NCI-H2171 (cell line): ENCODE measurements at regions not wholly inside any gene's neighbourhood (a gene's known extent, or its start where the extent isn't known, plus 50 kb on each side); places are given as distances from the start of the nearest gene placed in this dataset.

ENCODE experiments used
- DNase-seq: peaks from one replicate; lab custom pipeline; 2025; lab: John Stamatoyannopoulos, UW

GRCh38 chr5:143761663-143762062 lies 50.3 kb upstream of the HMHB1 start:
- DNase-seq = no peak

GRCh38 chr5:143760755-143761154 lies 51.2 kb upstream of the HMHB1 start:
- DNase-seq = no peak

- DNase-seq = no peak
Observed at GRCh38 chr5:143760131-143760505, 51.8 kb upstream of the HMHB1 start.

GRCh38 chr5:143759396-143760130 lies 52.4 kb upstream of the HMHB1 start:
- no peak for DNase-seq

GRCh38 chr5:143758750-143759149 lies 53.2 kb upstream of the HMHB1 start:
- DNase-seq = no peak

- DNase-seq = no peak
Observed at GRCh38 chr5:143758015-143758414, 53.9 kb upstream of the HMHB1 start.

- DNase-seq = no peak
Observed at GRCh38 chr5:143757116-143757515, 54.8 kb upstream of the HMHB1 start.

GRCh38 chr5:143755966-143756365 lies 56.0 kb upstream of the HMHB1 start:
- DNase-seq = no peak

- DNase-seq = no peak
Observed at GRCh38 chr5:143752165-143752850, 59.7 kb upstream of the HMHB1 start.

GRCh38 chr5:143751342-143751741 lies 60.6 kb upstream of the HMHB1 start:
- DNase-seq = no peak

- DNase-seq = no peak
Observed at GRCh38 chr5:143749581-143750205, 62.3 kb upstream of the HMHB1 start.

- no peak for DNase-seq
Observed at GRCh38 chr5:143748516-143748915, 63.4 kb upstream of the HMHB1 start.

GRCh38 chr5:143742951-143743350 lies 69.0 kb upstream of the HMHB1 start:
- DNase-seq = no peak

- no peak for DNase-seq
Observed at GRCh38 chr5:143741421-143741820, 70.5 kb upstream of the HMHB1 start.

- no peak for DNase-seq
Observed at GRCh38 chr5:143740956-143741355, 71.0 kb upstream of the HMHB1 start.

GRCh38 chr5:143739746-143740145 lies 72.2 kb upstream of the HMHB1 start:
- DNase-seq = no peak

- no peak for DNase-seq
Observed at GRCh38 chr5:143738417-143739401, 73.3 kb upstream of the HMHB1 start.

- no peak for DNase-seq
Observed at GRCh38 chr5:143737062-143737461, 74.9 kb upstream of the HMHB1 start.

- DNase-seq = no peak
Observed at GRCh38 chr5:143734456-143734780, 77.5 kb upstream of the HMHB1 start.

- no peak for DNase-seq
Observed at GRCh38 chr5:143733665-143734455, 78.1 kb upstream of the HMHB1 start.

- DNase-seq = no peak
Observed at GRCh38 chr5:143732402-143732801, 79.6 kb upstream of the HMHB1 start.
